Esophagus muscularis mucosa (tissue), 4 donors: ENCODE measurements at regions not wholly inside any gene's neighbourhood (a gene's known extent, or its start where the extent isn't known, plus 50 kb on each side); places are given as distances from the start of the nearest gene placed in this dataset.

Source experiments
- DNase-seq: peaks from one replicate; pipeline ENCODE4 v3.0.0-alpha.2; 2017; ENCODE audit errors: extremely low spot score
- H3K27ac ChIP-seq, 4 donors: fragments of 200-600 bp; sonication (generic); replicated peaks in 1 of 4; 1 replicate in 3 of 4; 2 replicates in 1 of 4; pipeline ENCODE4 v1.5.1; 2016 to 2019; ENCODE audit warnings: mild to moderate bottlenecking in 1 of 4
- H3K27me3 ChIP-seq, 4 donors: fragments of 200-600 bp; sonication (generic); one replicate each; pipeline versions ENCODE4 v1.5.1 to v1.6.0; 2016 to 2019
- H3K36me3 ChIP-seq, 4 donors: fragments of 200-600 bp; sonication (generic); one replicate each; pipeline ENCODE4 v1.5.1; 2016 to 2019
- H3K4me1 ChIP-seq, 4 donors: fragments of 200-600 bp; sonication (generic); one replicate each; pipeline ENCODE4 v1.5.1; 2016 to 2019
- H3K4me3 ChIP-seq, 4 donors: fragments of 200-600 bp; sonication (generic); 1 replicate in 2 of 4; 2 replicates in 2 of 4; pipeline ENCODE4 v1.5.1; 2016 to 2019; ENCODE audit warnings: mild to moderate bottlenecking in 4 of 4, moderate library complexity in 1 of 4
- H3K9me3 ChIP-seq, 4 donors: fragments of 200-600 bp; sonication (generic); 1 replicate in 3 of 4; 2 replicates in 1 of 4; pipeline ENCODE4 v1.5.1; 2016 to 2019
- CTCF ChIP-seq, 3 experiments: fragments of 200-600 bp in 2 of 3; fragments of 450-650 bp in 1 of 3; sonication (generic) in 2 of 3; IDR thresholded peaks; one replicate each; pipeline ENCODE4 v1.5.1; 2017 to 2019; ENCODE audit warnings: antibody characterized with exemption in 3 of 3, mild to moderate bottlenecking in 2 of 3, moderate library complexity in 1 of 3
- EP300 ChIP-seq: sonication (generic); formaldehyde crosslinking; IDR thresholded peaks from one replicate; pipeline ENCODE4 v1.6.1; 2017; ENCODE audit warnings: antibody characterized with exemption
- POLR2A ChIP-seq: fragments of 450-650 bp; IDR thresholded peaks from one replicate; pipeline ENCODE4 v1.6.1; 2017; ENCODE audit warnings: antibody characterized with exemption, moderate library complexity, mild to moderate bottlenecking, low read depth
- POLR2AphosphoS5 ChIP-seq, 2 donors: sonication (generic); formaldehyde crosslinking; IDR thresholded peaks; one replicate each; pipeline ENCODE4 v1.6.1; 2017; ENCODE audit warnings: antibody characterized with exemption in 2 of 2
- WGBS: methylation state at CpG from one replicate; pipeline ENCODE4 v1.1.5; 2018; 5-methylcytosine and 5-hydroxymethylcytosine counted together
- intact Hi-C: fragments of 100-400 bp; cut with DNase I; formaldehyde crosslinking; loops from one replicate; pipeline ENCODE4 v1.15.1; 2023

- intact Hi-C loops: no loop called here
- no peak for TF ChIP-seq POLR2AphosphoS5 (IDR thresholded peaks at IDR 0.05)
- no peak for TF ChIP-seq POLR2A
- no peak for TF ChIP-seq EP300
- TF ChIP-seq CTCF (IDR thresholded peaks at IDR 0.05): no peak
- Histone ChIP-seq H3K36me3 (no peaks in the 10 kb centered on the region), H3K27me3 (no peaks in the 10 kb centered on the region), H3K27ac (no peak overlapping the region), H3K9me3 (no peaks in the 10 kb centered on the region), H3K4me1 (no peaks in the 10 kb centered on the region), H3K4me3 (no peak overlapping the region)
- WGBS: 88% methylated on average over 1 of the region's 1 CpG
- no peak for DNase-seq
These were observed 211.6 kb downstream of the PCDH20 start for GRCh38 chr13:61204025-61204424.

- H3K27ac ChIP-seq: no peak overlapping the region
- H3K36me3 ChIP-seq: no peaks in the 10 kb centered on the region
- no peaks in the 10 kb centered on the region for H3K27me3 ChIP-seq
- WGBS: 43% methylated on average over 1 of the region's 1 CpG
- no peaks in the 10 kb centered on the region for H3K9me3 ChIP-seq
- H3K4me3 ChIP-seq: no peak overlapping the region
- TF ChIP-seq CTCF (IDR thresholded peaks at IDR 0.05) (no peak), EP300 (no peak), POLR2AphosphoS5 (IDR thresholded peaks at IDR 0.05) (no peak), POLR2A (no peak)
- H3K4me1 ChIP-seq: no peaks in the 10 kb centered on the region
- intact Hi-C loops: no loop called here
- DNase-seq: no peak
These were observed 213.6 kb downstream of the PCDH20 start for GRCh38 chr13:61202042-61202441.

GRCh38 chr13:61192826-61193225 is 222.8 kb downstream of the PCDH20 start:
- DNase-seq: no peak
- Histone ChIP-seq H3K27me3 (no peaks in the 10 kb centered on the region), H3K27ac (no peak overlapping the region), H3K4me3 (no peak overlapping the region), H3K4me1 (no peaks in the 10 kb centered on the region), H3K9me3 (no peaks in the 10 kb centered on the region), H3K36me3 (no peaks in the 10 kb centered on the region)
- intact Hi-C loops: no loop called here
- WGBS: 78% methylated on average over 1 of the region's 1 CpG
- TF ChIP-seq POLR2AphosphoS5 (IDR thresholded peaks at IDR 0.05) (no peak), CTCF (IDR thresholded peaks at IDR 0.05) (no peak), POLR2A (no peak), EP300 (no peak)

GRCh38 chr13:61188057-61188456 is 227.6 kb downstream of the PCDH20 start:
- Histone ChIP-seq H3K27me3 (no peaks in the 10 kb centered on the region), H3K4me3 (no peak overlapping the region), H3K9me3 (no peaks in the 10 kb centered on the region), H3K27ac (no peak overlapping the region), H3K4me1 (no peaks in the 10 kb centered on the region), H3K36me3 (no peaks in the 10 kb centered on the region)
- 93% methylated on average over 2 of the region's 2 CpGs for WGBS
- intact Hi-C loops: no loop called here
- TF ChIP-seq CTCF (IDR thresholded peaks at IDR 0.05) (no peak), POLR2AphosphoS5 (IDR thresholded peaks at IDR 0.05) (no peak), EP300 (no peak), POLR2A (no peak)
- DNase-seq: no peak

- no peak overlapping the region for H3K4me3 ChIP-seq
- no peak overlapping the region for H3K27ac ChIP-seq
- DNase-seq: no peak
- no peaks in the 10 kb centered on the region for H3K27me3 ChIP-seq
- WGBS: 80% methylated on average over 4 of the region's 4 CpGs
- H3K9me3 ChIP-seq: no peaks in the 10 kb centered on the region
- H3K36me3 ChIP-seq: no peaks in the 10 kb centered on the region
- no peaks in the 10 kb centered on the region for H3K4me1 ChIP-seq
- intact Hi-C loops: no loop called here
- TF ChIP-seq CTCF (IDR thresholded peaks at IDR 0.05): no peak
- TF ChIP-seq POLR2AphosphoS5 (IDR thresholded peaks at IDR 0.05): no peak
- TF ChIP-seq EP300: no peak
- no peak for TF ChIP-seq POLR2A
These were observed 228.2 kb downstream of the PCDH20 start for GRCh38 chr13:61187471-61187870.
